H1 (cell line): ENCODE measurements at regions not wholly inside any gene's neighbourhood (a gene's known extent, or its start where the extent isn't known, plus 50 kb on each side); places are given as distances from the start of the nearest gene placed in this dataset.

Experiments
- CTCF ChIA-PET: fragments of 300-600 bp; sonication (Branson Sonifier 250); formaldehyde crosslinking; loops from one replicate; lab custom pipeline; 2021; ENCODE audit not compliant: partially characterized antibody; lab: Charles Lee
- POLR2A ChIA-PET: fragments of 300-600 bp; sonication (Branson Sonifier 250); formaldehyde crosslinking; loops from one replicate; lab custom pipeline; 2021; ENCODE audit warnings: inconsistent platforms; ENCODE audit not compliant: partially characterized antibody; lab: Charles Lee
- DNase-seq, 2 experiments: peaks; one replicate each; pipeline versions ENCODE4 v3.0.0 to v3.0.0-alpha.2; 2010 to 2022; ENCODE audit warnings: low spot score in 2 of 2, low read depth in 1 of 2, mixed read lengths in 1 of 2
- FAIRE-seq: peaks from 2 replicates; lab custom pipeline; 2011; peaks lifted over from hg19 to GRCh38; lab: Jason Lieb, UNC
- H2AFZ ChIP-seq: 2 replicates; pipeline ENCODE4 v1.8.1; 2012; ENCODE audit warnings: low read length, inconsistent platforms
- H2AK5ac ChIP-seq: 2 replicates; pipeline ENCODE4 v1.6.1; 2013; ENCODE audit warnings: low read depth, low read length
- H2BK120ac ChIP-seq: replicated peaks from 2 replicates; pipeline ENCODE3; 2013; ENCODE audit warnings: low read depth, low read length, inconsistent platforms
- H2BK12ac ChIP-seq: 2 replicates; pipeline ENCODE4 v1.6.1; 2013; ENCODE audit warnings: low read depth, low read length
- H2BK15ac ChIP-seq: 2 replicates; pipeline ENCODE4 v1.6.1; 2013; ENCODE audit warnings: low read length
- H2BK20ac ChIP-seq: 2 replicates; pipeline ENCODE4 v1.6.1; 2013; ENCODE audit warnings: low read length
- H2BK5ac ChIP-seq: 2 replicates; pipeline ENCODE4 v1.6.1; 2013; ENCODE audit warnings: low read depth, low read length
- H3K14ac ChIP-seq: 2 replicates; pipeline ENCODE4 v1.6.1; 2013; ENCODE audit warnings: inconsistent platforms; ENCODE audit not compliant: insufficient read length
- H3K18ac ChIP-seq: 2 replicates; pipeline ENCODE4 v1.6.1; 2013; ENCODE audit warnings: low read length; ENCODE audit errors: extremely low read depth
- H3K23ac ChIP-seq: 2 replicates; pipeline ENCODE4 v1.6.1; 2013; ENCODE audit warnings: inconsistent platforms; ENCODE audit not compliant: insufficient read length
- H3K23me2 ChIP-seq: 2 replicates; pipeline ENCODE4 v1.6.1; 2013; ENCODE audit warnings: low read depth, low read length
- H3K27ac ChIP-seq: 2 replicates; pipeline ENCODE4 v1.6.1; 2011; ENCODE audit warnings: low read depth, low read length, inconsistent platforms
- H3K27me3 ChIP-seq, 4 experiments: replicated peaks in 1 of 4; 1 replicate in 1 of 4; 2 replicates in 3 of 4; pipeline versions ENCODE4 v1.6.1 to v1.8.1; 2011 to 2013; ENCODE audit warnings: low read length in 3 of 4, mild to moderate bottlenecking in 3 of 4, inconsistent platforms in 2 of 4, mixed read lengths in 2 of 4, moderate library complexity in 1 of 4; ENCODE audit not compliant: control insufficient read depth in 3 of 4, insufficient read depth in 3 of 4; ENCODE audit errors: extremely low read depth in 1 of 4
- H3K36me3 ChIP-seq, 4 experiments: 2 replicates each; pipeline versions ENCODE4 v1.6.1 to v1.8.1; 2011 to 2013; ENCODE audit warnings: mild to moderate bottlenecking in 4 of 4, low read length in 3 of 4, moderate library complexity in 2 of 4, control low read depth in 1 of 4, inconsistent platforms in 1 of 4; ENCODE audit not compliant: insufficient read depth in 4 of 4, control insufficient read depth in 2 of 4
- H3K4ac ChIP-seq: replicated peaks from 2 replicates; pipeline ENCODE3; 2013; ENCODE audit warnings: low read length, low read depth, mixed read lengths, inconsistent platforms; ENCODE audit not compliant: insufficient read length
- H3K4me1 ChIP-seq, 4 experiments: replicated peaks in 1 of 4; 1 replicate in 1 of 4; 2 replicates in 3 of 4; pipeline versions ENCODE4 v1.6.1 to v1.8.1; 2011 to 2013; ENCODE audit warnings: low read length in 3 of 4, inconsistent platforms in 2 of 4, mixed read lengths in 1 of 4; ENCODE audit not compliant: insufficient read depth in 4 of 4, control insufficient read depth in 3 of 4
- H3K4me2 ChIP-seq, 2 experiments: 2 replicates each; pipeline versions ENCODE4 v1.6.1 to v1.8.1; 2011 to 2013; ENCODE audit warnings: low read depth in 2 of 2, low read length in 2 of 2, control low read depth in 1 of 2, inconsistent platforms in 1 of 2, mild to moderate bottlenecking in 1 of 2; ENCODE audit not compliant: insufficient read depth in 1 of 2
- H3K4me3 ChIP-seq, 4 experiments: fragments of 200-600, 300-600 bp in 1 of 4; sonication (generic), shearing (Covaris generic), sonication (Bioruptor Twin) in 1 of 4; 2 replicates each; pipeline versions ENCODE4 v1.5.1 to v1.8.1; 2011 to 2016; ENCODE audit warnings: low read length in 4 of 4, low read depth in 3 of 4, control low read depth in 2 of 4, inconsistent platforms in 2 of 4, mild to moderate bottlenecking in 2 of 4, mixed read lengths in 1 of 4, moderate library complexity in 1 of 4; ENCODE audit not compliant: insufficient read depth in 2 of 4; ENCODE audit errors: extremely low read depth in 1 of 4
- H3K56ac ChIP-seq: replicated peaks from 2 replicates; pipeline ENCODE3; 2013; ENCODE audit warnings: low read depth, mild to moderate bottlenecking, mixed read lengths, low read length, inconsistent platforms; ENCODE audit not compliant: insufficient read length
- H3K79me1 ChIP-seq: 2 replicates; pipeline ENCODE4 v1.6.1; 2013; ENCODE audit warnings: low read depth, low read length, control low read depth
- H3K79me2 ChIP-seq, 2 experiments: 2 replicates each; pipeline versions ENCODE4 v1.6.1 to v1.8.1; 2012 to 2013; ENCODE audit warnings: low read length in 2 of 2, mild to moderate bottlenecking in 2 of 2, inconsistent platforms in 1 of 2; ENCODE audit not compliant: insufficient read depth in 2 of 2, control insufficient read depth in 1 of 2
- H3K9ac ChIP-seq, 4 experiments: replicated peaks in 1 of 4; 1 replicate in 1 of 4; 2 replicates in 3 of 4; pipeline versions ENCODE4 v1.6.1 to v1.8.1; 2011 to 2013; ENCODE audit warnings: low read depth in 3 of 4, low read length in 3 of 4, control low read depth in 2 of 4, mild to moderate bottlenecking in 2 of 4, moderate library complexity in 2 of 4, inconsistent platforms in 1 of 4; ENCODE audit errors: extremely low read depth in 1 of 4
- H3K9me3 ChIP-seq, 2 experiments: 2 replicates each; pipeline versions ENCODE4 v1.6.1 to v1.8.1; 2012 to 2013; ENCODE audit warnings: mild to moderate bottlenecking in 2 of 2, moderate library complexity in 2 of 2, control low read depth in 1 of 2, inconsistent platforms in 1 of 2, low read depth in 1 of 2, low read length in 1 of 2, mixed read lengths in 1 of 2; ENCODE audit not compliant: insufficient read depth in 2 of 2
- H4K20me1 ChIP-seq, 2 experiments: replicated peaks in 1 of 2; 2 replicates each; pipeline versions ENCODE3 to v1.8.1; 2011 to 2013; ENCODE audit warnings: inconsistent platforms in 2 of 2, low read length in 2 of 2, mild to moderate bottlenecking in 1 of 2; ENCODE audit not compliant: insufficient read depth in 2 of 2, control insufficient read depth in 1 of 2
- H4K5ac ChIP-seq: 2 replicates; pipeline ENCODE4 v1.6.1; 2013; ENCODE audit warnings: low read length, low read depth, mixed read lengths, inconsistent platforms; ENCODE audit not compliant: insufficient read length
- H4K8ac ChIP-seq: 2 replicates; pipeline ENCODE4 v1.8.0; 2013; ENCODE audit warnings: mild to moderate bottlenecking, moderate library complexity, low read length, inconsistent platforms; ENCODE audit not compliant: insufficient read depth; ENCODE audit errors: extremely low read depth
- H4K91ac ChIP-seq: replicated peaks from 2 replicates; pipeline ENCODE3; 2013; ENCODE audit warnings: low read length, mixed read lengths, inconsistent platforms; ENCODE audit not compliant: insufficient read length
- CHD1 ChIP-seq: IDR thresholded peaks from 2 replicates; pipeline ENCODE4 v1.6.1; 2012; ENCODE audit warnings: low read depth, low read length, improper control_type of control experiment
- CREB1 ChIP-seq: IDR thresholded peaks from 2 replicates; pipeline ENCODE4 v1.6.1; 2012; ENCODE audit warnings: inconsistent platforms
- GTF2F1 ChIP-seq: IDR thresholded peaks from 2 replicates; pipeline ENCODE4 v1.6.1; 2012; ENCODE audit warnings: low read depth, low read length, improper control_type of control experiment, borderline replicate concordance
- NANOG ChIP-seq: IDR thresholded peaks from 2 replicates; pipeline ENCODE4 v1.6.1; 2011; ENCODE audit warnings: low read length, low read depth, mild to moderate bottlenecking, inconsistent platforms; ENCODE audit not compliant: insufficient read depth, poor library complexity, severe bottlenecking
- NRF1 ChIP-seq: IDR thresholded peaks from 2 replicates; pipeline ENCODE4 v1.6.1; 2011; ENCODE audit warnings: mild to moderate bottlenecking, low read depth, low read length, improper control_type of control experiment
- RFX5 ChIP-seq: IDR thresholded peaks from 2 replicates; pipeline ENCODE4 v1.6.1; 2011; ENCODE audit warnings: low read depth, low read length, improper control_type of control experiment, borderline replicate concordance
- SP1 ChIP-seq: IDR thresholded peaks from 2 replicates; pipeline ENCODE4 v1.6.1; 2011; ENCODE audit warnings: low read depth, low read length
- TAF7 ChIP-seq: optimal IDR thresholded peaks from 2 replicates; pipeline ENCODE3; 2011; ENCODE audit warnings: low read depth, mild to moderate bottlenecking, inconsistent platforms, low read length, moderate library complexity, borderline replicate concordance
- TCF12 ChIP-seq: IDR thresholded peaks from 2 replicates; pipeline ENCODE4 v1.6.1; 2011; ENCODE audit warnings: low read depth, mild to moderate bottlenecking, low read length
- WGBS, 2 experiments: shearing (Covaris generic) in 1 of 2; methylation state at CpG; one replicate each; pipeline versions ENCODE4 v1.1.6 to v1.1.7; 2013 to 2015; ENCODE audit warnings: low lambda C conversion rate in 2 of 2, mixed read lengths in 2 of 2, inconsistent platforms in 1 of 2, low coverage in 1 of 2, missing lambda C conversion rate in 1 of 2; ENCODE audit not compliant: insufficient replicate concordance in 2 of 2, insufficient coverage in 1 of 2, insufficient read length in 1 of 2; ENCODE audit errors: extremely low coverage in 1 of 2, missing lambda C conversion rate in 1 of 2; 5-methylcytosine and 5-hydroxymethylcytosine counted together
- TF ChIP-seq, protein P1 (sequence below): IDR thresholded peaks from 2 replicates; pipeline ENCODE4 v1.6.1; 2011; ENCODE audit warnings: low read depth, mild to moderate bottlenecking, low read length; ENCODE audit not compliant: insufficient read depth

DNA sequence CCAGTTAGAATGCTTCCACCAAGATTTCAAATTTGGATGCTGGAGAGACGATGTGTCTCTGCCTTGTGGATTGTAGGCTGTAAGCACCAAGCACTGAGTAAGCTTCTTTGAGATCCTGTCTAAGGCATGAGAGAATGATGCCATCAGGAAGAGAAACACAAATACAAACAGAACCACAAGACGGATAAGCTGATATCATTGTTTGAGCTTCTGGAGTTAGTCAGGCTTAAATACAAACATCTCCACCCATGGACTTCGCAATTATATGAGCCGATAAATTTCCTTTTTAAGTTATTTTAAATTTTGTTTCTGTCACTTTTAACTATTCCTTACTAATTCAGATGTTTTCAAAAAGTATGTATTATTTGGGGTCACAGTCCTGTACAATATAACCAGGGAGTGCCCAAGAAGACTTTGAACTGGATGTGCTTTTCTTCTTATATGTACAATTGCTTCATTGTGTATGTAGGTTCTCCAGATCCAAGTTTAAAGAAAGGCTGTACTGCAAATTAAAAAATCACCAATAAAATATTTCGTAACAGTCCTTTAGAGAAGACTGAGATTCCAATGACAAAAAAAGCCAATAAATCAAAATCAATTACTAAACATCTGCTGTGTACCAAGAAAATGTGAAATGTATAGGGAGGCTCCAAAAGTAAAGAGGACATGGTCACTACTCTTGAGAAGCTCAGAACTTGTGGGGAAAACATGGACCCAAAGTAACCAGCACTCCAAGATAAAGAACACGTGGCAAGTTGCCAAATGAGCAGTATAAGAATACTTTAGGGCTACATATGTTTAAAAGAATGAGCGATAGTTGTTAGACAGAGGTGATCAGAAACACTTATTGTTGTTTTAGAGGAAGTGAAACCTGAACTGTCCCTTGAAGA, 274.1 kb downstream of the ADAMTS20 start:
- DNase-seq: no peak
- POLR2A ChIA-PET: interaction anchor here (0.6 kb wide), 1 partner anchor 1493 kb away, joined by 3 read pairs; no protein-coding TSS in a partner anchor
- TF ChIP-seq SP1 (no peak), NANOG (no peak), RFX5 (no peak), CHD1 (no peak), GTF2F1 (no peak), TAF7 (no peak), CREB1 (no peak), NRF1 (no peak), TCF12 (no peak)
- TF ChIP-seq, protein P1, sequence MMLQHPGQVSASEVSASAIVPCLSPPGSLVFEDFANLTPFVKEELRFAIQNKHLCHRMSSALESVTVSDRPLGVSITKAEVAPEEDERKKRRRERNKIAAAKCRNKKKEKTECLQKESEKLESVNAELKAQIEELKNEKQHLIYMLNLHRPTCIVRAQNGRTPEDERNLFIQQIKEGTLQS: no peak

More for the DNA sequence above, 274.1 kb downstream of the ADAMTS20 start:
- Histone ChIP-seq H3K27ac (no peak overlapping the region), H3K79me2 (no peaks in the 10 kb centered on the region), H3K79me1 (no peaks in the 10 kb centered on the region), H2AK5ac (no peak overlapping the region), H3K4me2 (no peak overlapping the region), H4K91ac (no peak overlapping the region), H4K8ac (no peak overlapping the region), H3K18ac (no peak overlapping the region), H2AFZ (no peak overlapping the region), H4K20me1 (no peaks in the 10 kb centered on the region), H2BK20ac (no peak overlapping the region; the same call in 1 of the 2 replicates), H3K4me1 (peaks cover 0 to 5% (median 2%) of the 10 kb centered on the region in 4 experiments; a peak in 3 of 7 replicates), H3K23ac (no peak overlapping the region), H4K5ac (no peak overlapping the region), H3K27me3 (no peaks in the 10 kb centered on the region), H3K9me3 (peaks cover 2 to 9% of the 10 kb centered on the region in 2 experiments; a peak in 1 of 4 replicates), H2BK12ac (0 out of 2 replicates have a peak overlapping the region, but pooled peaks have one; percentile 21), H3K23me2 (no peaks in the 10 kb centered on the region), H3K14ac (no peak overlapping the region), H3K9ac (no peak overlapping the region), H2BK15ac (no peak overlapping the region), H2BK120ac (no peak overlapping the region), H3K56ac (no peak overlapping the region), H3K36me3 (no peaks in the 10 kb centered on the region), H3K4ac (no peak overlapping the region), H2BK5ac (no peak overlapping the region), H3K4me3 (no peak overlapping the region)
- CTCF ChIA-PET: no interaction called here
- FAIRE-seq: no peak
- WGBS, 2 experiments: 88% methylated on average over 7 of the region's 7 CpGs; no CpG with 5 or more reads in 1 of the 2 experiments
